ENCODE measurements at regions not wholly inside any gene's neighbourhood (a gene's known extent, or its start where the extent isn't known, plus 50 kb on each side); places are given as distances from the start of the nearest gene placed in this dataset.
A peak's percentile ranks its signal among the peaks of the same experiment; 100 is the strongest.
"Not testable (repeated sequence)": the region's sequence is repeated elsewhere in the genome, so short reads cannot be mapped to it uniquely, and the experiment has no call there.

DNA sequence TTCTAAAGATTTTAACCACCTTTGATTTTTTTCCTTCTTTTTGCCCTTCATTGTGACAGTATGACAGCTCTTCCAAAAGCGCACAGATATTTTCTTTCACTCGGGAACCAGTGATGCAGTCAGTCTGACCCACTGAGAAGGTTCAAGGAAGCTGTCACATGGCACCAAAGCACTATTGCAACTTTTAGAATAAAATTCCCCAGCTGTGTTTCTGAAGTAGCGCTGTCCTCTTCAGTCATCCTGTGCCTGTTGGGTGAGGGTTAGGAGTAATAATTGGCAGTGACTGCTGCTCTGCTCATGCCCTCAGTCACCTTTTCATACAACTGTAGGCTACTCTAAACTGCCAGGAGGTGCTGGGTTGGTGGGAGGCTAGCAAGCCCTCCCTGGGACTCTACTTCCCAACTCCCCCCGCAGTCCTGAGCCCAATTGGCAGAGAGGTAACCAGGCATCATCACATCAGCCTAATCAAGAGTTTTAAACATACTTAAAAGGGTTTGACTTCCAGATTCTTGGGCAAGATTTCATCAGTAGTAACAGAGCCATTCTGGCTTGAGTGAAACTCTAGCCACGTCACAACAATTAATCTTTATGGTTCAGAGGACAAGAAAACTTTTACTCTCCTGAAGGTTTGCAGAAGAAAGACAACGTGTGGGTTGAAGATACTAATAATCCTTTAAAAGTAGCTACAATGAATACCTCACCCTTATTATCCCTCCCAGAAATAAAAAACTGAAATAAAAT lies 473.3 kb downstream of the FBXO15 start:
- no peak for DNase-seq

DNA sequence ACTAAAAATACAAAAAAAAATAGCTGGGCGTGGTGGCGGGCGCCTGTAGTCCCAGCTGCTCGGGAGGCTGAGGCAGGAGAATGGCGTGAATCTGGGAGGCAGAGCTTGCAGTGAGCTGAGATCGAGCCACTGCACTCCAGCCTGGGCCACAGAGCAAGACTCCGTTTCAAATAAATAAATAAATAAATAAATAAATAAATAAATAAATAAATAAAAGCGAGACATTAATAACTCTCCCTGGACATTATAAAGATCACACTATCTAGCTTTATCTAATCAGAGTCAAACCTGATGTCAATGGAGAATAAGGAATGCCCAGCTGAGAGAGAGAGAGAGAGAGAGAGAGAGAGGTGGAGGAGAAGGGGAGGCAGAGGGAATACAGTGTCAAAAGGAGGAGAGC lies 476.2 kb downstream of the FBXO15 start:
- not testable (repeated sequence) for DNase-seq

DNA sequence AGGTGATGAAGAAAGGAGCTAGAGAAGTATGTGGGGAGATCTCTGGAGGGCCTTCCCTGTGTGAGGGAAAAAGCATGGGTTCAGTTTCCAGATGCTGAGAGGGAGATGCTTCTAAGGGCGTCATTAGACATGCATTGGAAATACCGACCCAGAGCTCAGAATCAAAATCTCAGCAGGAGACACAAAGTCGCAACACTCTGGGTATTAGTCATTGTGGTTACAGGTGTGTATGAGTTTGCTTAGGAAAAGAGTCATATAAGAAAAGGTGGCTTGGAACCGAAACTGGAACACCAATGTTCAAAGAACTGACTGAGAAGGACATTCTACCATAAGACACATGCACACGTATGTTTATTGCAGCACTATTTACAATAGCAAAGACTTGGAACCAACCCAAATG lies 477.1 kb downstream of the FBXO15 start:
- DNase-seq, result no peak

- no peak for DNase-seq
Measured at GRCh38 chr18:73670039-73670438, 477.6 kb downstream of the FBXO15 start.

- DNase-seq, result peak; percentile 8
Measured at GRCh38 chr18:73669297-73669696, 478.3 kb downstream of the FBXO15 start.

DNA sequence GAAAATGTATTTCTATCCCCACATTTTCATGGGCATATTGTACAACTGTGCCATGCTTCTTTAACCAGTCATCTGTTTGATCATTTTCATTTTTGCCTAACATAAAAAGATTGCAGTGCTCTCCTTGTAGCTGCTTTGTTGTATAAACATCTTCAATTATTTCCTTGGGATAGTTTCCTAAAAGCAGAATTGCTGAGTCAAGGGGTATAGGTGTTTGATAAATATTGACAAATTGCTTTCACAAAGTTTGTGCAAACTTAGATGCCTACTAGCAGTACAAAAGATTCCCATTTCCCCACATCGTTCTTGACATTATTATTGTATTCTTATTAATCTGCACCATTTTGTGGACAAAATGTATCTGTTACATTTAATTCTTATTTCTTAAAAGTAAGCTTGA lies 479.6 kb downstream of the FBXO15 start:
- no peak for DNase-seq

GRCh38 chr18:73666772-73667171 lies 480.9 kb downstream of the FBXO15 start:
- no peak for DNase-seq

- no peak for DNase-seq
Measured at GRCh38 chr18:73664896-73665295, 482.7 kb downstream of the FBXO15 start.

DNA sequence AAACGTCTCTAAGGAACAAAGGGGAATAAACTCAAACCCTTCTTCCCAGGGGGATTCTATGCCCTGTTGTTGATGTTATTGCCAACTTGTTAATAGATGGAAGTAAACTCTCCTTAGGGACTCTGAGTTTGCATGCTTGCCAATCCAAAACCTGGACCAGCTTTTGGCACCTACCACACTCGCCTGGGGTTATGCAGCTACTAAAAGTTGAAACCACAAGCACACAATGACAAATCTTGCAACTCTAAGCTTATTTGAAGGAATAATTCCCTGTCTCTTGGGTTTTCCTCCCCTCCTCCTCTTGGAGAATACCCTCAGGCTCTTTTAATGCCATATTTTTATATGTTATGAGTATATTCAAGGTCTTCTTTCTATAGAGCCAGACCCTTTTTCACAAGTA lies 484.1 kb downstream of the FBXO15 start:
- DNase-seq, result no peak

GRCh38 chr18:73662421-73662820 lies 485.2 kb downstream of the FBXO15 start:
- no peak for DNase-seq

DNA sequence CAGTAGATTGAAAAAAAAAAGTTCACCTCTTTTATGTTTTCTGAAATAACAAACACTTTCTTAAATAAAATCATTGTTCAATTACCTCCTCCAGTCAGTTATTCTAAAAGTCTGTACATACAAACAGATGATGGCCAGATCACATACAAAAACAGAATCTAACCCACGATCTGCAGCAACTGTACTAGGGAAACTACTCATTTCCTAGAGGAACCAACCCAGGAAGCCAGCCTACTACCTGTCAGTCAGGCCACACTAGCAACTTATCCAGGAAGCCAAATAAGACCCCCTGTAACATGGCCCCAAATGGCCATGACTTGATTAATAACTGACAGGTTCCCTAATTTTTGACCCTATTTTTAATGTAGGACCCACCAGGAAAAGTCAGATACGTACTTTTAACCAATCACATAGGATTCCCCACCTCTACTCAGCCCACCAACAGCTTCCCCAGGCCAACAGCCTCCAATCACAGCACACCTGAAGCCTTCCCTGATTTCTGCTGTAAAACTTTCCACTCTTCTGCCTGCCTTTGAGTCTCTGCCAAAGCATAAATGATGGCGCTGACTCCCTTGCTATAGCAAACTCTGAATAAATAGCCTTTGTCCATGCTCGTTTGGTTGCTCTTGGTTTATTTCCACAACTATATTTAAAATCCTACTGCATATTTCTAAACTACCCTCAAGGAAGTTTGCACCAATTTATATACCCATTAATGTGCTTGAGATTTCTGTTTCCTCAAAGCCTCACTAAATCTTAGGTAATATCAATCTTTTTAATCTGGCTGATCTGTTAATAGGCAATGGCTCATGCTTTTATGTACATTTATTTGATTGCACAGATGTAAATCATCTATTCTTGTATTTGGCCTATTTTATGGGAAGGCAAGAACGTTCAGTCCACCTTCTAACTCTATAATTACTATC lies 486.4 kb downstream of the FBXO15 start:
- DNase-seq, result no peak

GRCh38 chr18:73656691-73657090 lies 490.9 kb downstream of the FBXO15 start:
- DNase-seq, result no peak

GRCh38 chr18:73653827-73654226 lies 493.8 kb downstream of the FBXO15 start:
- DNase-seq, result no peak

DNA sequence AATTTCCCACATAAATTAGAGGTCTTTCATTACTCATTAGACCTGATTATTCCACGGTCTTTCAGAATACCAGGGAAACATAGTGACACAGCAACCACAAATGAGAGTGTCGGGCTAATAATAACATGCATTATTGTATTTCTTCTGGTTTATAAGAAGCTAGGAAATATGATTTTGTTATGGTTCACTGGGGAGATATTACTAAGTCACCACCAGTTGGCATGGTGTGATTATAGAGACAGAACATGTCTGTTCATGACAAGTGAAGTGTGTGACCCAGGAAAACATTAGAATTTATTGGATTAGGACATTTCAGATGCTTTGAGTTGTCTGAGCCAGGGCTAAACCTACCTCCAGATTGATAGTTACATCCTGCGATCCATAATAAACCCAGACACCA lies 494.4 kb downstream of the FBXO15 start:
- no peak for DNase-seq

DNA sequence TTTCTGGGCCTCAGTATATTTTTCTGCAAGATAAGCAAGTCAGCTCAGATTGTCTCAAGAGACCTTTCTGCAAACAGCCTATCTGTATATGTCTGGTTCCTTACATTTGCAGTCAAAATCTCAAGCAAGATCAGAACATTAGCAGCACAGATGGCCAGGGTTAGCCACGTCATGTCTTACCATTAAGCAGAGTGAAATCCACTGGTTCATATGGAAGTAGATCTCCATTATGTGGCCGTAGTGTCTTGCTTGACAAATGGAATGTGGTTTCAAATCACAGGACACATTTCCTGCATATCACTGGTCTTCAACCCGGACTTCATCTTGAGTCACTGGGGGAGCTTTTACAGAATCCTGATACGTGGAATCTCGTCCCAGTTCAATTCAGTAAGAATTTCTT lies 500.2 kb downstream of the FBXO15 start:
- DNase-seq, result no peak

DNA sequence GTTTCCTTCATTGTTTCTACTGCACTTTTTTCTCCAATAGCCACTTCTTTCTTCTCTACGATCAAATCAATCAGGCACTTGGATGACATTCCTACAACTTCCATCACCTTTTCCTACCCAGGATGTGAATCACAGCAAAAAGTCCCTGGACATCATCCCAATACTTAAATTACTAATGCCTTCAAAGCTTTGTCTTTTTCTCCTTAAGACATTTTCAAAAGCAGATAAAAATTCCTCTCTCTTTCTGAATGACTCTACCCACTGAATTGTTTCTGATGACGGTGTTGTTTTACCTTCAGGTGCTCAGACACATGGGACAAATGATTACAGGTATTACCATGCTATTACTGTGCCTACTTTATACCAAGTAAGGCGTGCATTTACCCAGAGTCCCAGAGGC lies 500.9 kb downstream of the FBXO15 start:
- no peak for DNase-seq

DNA sequence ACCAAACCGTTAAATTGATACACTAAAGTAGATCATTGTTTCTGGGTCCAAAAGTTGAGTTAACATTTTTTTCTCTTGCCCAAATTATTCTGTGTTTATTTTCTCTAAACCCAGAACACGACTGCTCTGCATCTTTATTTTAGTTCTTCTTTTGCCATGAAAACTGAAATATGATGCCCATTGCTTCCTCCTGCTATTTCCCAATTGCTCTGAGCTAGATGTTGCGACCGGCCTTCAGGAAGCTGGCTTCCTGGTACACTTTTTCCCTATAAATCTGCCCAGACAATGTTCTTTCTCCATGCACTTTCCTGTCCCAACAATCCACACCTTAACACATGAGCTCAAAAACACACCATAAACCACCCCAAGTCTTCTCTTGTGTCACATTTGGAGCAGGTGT lies 501.4 kb downstream of the FBXO15 start:
- no peak for DNase-seq

DNA sequence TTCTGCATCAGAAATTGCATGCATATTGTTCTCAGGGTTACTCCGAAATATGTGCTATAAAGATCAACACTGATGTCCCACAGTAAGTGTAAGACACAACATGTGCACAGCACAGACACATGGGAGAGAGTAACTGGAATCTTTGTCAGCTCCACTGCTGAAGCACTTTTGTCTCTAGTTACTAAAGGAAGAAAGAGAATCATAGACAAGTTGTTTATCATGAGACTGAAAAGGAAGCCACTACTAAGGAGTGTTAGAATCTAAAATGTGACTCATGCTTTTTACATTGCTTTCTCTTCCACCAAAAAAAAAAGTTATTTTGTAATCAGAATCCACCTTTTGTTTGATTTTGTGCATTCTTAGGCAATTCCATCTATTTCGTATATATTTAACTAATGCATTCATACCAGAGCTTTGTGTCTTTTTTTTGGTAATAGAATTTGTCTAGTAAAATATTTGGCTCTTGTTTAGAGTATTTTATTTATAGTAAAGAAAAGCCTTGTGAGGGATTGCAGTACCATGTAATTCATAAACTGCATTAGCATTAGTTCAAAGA lies 502.4 kb downstream of the FBXO15 start:
- DNase-seq, result no peak

DNA sequence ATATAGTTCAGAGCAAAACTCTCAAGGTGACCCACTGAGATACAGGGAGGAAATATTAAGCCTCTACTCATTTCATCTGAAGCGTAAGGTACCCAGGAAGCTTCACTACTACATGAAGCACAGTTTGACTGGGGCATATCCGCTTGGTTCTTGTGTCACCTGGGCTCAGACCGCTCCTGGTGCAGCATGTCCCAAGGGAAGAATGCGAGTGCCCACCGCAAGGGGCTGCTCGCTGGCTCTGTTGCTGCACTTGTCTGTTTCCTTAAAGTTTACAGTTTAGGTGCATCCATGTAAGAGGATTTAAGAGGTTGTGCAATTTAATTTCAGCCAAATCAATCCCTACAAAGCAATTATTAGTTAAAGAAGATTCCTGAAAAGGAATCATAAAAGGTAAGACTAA lies 507.8 kb downstream of the FBXO15 start:
- peak; percentile 54 for DNase-seq

GRCh38 chr18:73638709-73639108 lies 508.9 kb downstream of the FBXO15 start:
- no peak for DNase-seq

DNA sequence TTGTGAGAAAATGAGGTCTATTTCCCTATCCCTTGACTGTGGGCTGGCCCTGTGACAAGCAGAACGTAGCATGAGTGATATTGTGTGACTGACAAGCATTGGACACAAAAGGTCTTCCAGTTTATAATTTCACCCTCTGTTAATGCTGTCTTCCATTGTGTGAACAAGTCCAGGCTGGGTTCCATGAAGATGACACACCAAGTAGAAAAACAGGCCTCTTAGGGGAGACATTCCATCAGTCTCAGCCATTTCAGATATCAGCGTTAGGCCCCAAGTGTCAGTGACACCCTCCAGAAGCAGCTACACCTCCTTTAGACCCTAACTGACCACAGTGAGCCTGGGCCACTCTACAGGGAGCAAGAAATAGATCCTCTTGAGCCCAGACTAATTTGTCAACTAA lies 511.3 kb downstream of the FBXO15 start:
- no peak for DNase-seq

DNA sequence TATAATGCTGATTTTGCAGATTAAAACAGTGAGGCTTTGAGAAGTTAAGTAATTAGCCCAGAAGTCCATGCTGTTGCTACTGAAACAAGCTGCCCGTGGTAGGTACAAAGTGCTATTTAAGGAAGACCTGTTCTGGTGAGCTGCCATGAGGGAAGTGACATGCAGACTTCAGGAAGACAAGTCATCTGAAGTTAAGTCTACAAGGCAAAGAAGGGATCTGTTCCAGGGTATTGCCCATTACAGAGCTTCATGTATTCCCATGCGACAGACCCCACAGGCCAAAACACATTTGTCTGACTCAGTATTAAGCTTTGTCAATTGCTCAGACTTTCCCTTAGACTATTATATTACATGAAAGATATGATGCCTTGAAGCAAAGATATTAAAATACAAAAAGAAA lies 520.8 kb downstream of the FBXO15 start:
- DNase-seq, result no peak

GRCh38 chr18:73626221-73626620 lies 521.4 kb downstream of the FBXO15 start:
- no peak for DNase-seq

- no peak for DNase-seq
Measured at GRCh38 chr18:73621091-73621490, 526.5 kb downstream of the FBXO15 start.

Measured in NCI-H146 (cell line).